Mesenchymal stem cell (in vitro differentiated cells and primary cell): ENCODE measurements at regions not wholly inside any gene's neighbourhood (a gene's known extent, or its start where the extent isn't known, plus 50 kb on each side); places are given as distances from the start of the nearest gene placed in this dataset.

Experiments used
- DNase-seq: peaks from one replicate; pipeline ENCODE4 v3.0.0-alpha.2; 2013
- H2AFZ ChIP-seq: one replicate; pipeline ENCODE4 v1.6.1; 2013; ENCODE audit warnings: low read depth, mild to moderate bottlenecking, control low read depth, inconsistent platforms, low read length, moderate library complexity
- H2AK5ac ChIP-seq: 2 replicates; pipeline ENCODE4 v1.6.1; 2013; ENCODE audit warnings: low read length, moderate library complexity, mild to moderate bottlenecking, inconsistent platforms; ENCODE audit not compliant: severe bottlenecking
- H2BK120ac ChIP-seq: one replicate; pipeline ENCODE4 v1.6.1; 2013; ENCODE audit warnings: low read depth, mild to moderate bottlenecking, inconsistent platforms, low read length, moderate library complexity
- H2BK12ac ChIP-seq, 2 experiments: one replicate each; pipeline ENCODE4 v1.6.1; 2013; ENCODE audit warnings: inconsistent platforms in 2 of 2, low read length in 2 of 2, mild to moderate bottlenecking in 2 of 2, moderate library complexity in 2 of 2, control low read depth in 1 of 2
- H2BK15ac ChIP-seq: one replicate; pipeline ENCODE4 v1.6.1; 2013; ENCODE audit warnings: mild to moderate bottlenecking, low read depth, inconsistent platforms; ENCODE audit not compliant: poor library complexity, severe bottlenecking
- H2BK5ac ChIP-seq: 2 replicates; pipeline ENCODE4 v1.6.1; 2013; ENCODE audit warnings: low read depth, mild to moderate bottlenecking, low read length, control low read depth, inconsistent platforms; ENCODE audit not compliant: poor library complexity, severe bottlenecking
- H3K14ac ChIP-seq, 2 experiments: one replicate each; pipeline ENCODE4 v1.6.1; 2013; ENCODE audit warnings: inconsistent platforms in 2 of 2, low read length in 2 of 2, control low read depth in 1 of 2, mild to moderate bottlenecking in 1 of 2, moderate library complexity in 1 of 2
- H3K18ac ChIP-seq, 2 experiments: one replicate each; pipeline ENCODE4 v1.6.1; 2013; ENCODE audit warnings: inconsistent platforms in 2 of 2, low read length in 2 of 2, control low read depth in 1 of 2, low read depth in 1 of 2, mild to moderate bottlenecking in 1 of 2
- H3K23ac ChIP-seq, 2 experiments: one replicate each; pipeline ENCODE4 v1.6.1; 2013; ENCODE audit warnings: inconsistent platforms in 2 of 2, low read length in 2 of 2, mild to moderate bottlenecking in 2 of 2, moderate library complexity in 2 of 2, control low read depth in 1 of 2
- H3K27ac ChIP-seq: 2 replicates; pipeline ENCODE4 v1.5.1; 2013; ENCODE audit warnings: mild to moderate bottlenecking, moderate library complexity, low read length, control low read depth, inconsistent platforms; ENCODE audit not compliant: poor library complexity, severe bottlenecking
- H3K27me3 ChIP-seq, 2 experiments: 2 replicates each; pipeline versions ENCODE4 v1.6.1 to v1.7.0; 2013; ENCODE audit warnings: low read length in 2 of 2, mild to moderate bottlenecking in 2 of 2, moderate library complexity in 2 of 2, control low read depth in 1 of 2, inconsistent platforms in 1 of 2; ENCODE audit not compliant: control insufficient read depth in 1 of 2, insufficient read depth in 1 of 2
- H3K36me3 ChIP-seq, 2 experiments: 2 replicates each; pipeline versions ENCODE4 v1.6.1 to v1.7.0; 2013; ENCODE audit warnings: low read length in 2 of 2, control low read depth in 1 of 2, inconsistent platforms in 1 of 2, low read depth in 1 of 2, mild to moderate bottlenecking in 1 of 2; ENCODE audit not compliant: insufficient read depth in 2 of 2, control insufficient read depth in 1 of 2
- H3K4ac ChIP-seq, 2 experiments: one replicate each; pipeline ENCODE4 v1.6.1; 2013; ENCODE audit warnings: inconsistent platforms in 2 of 2, low read length in 2 of 2, mild to moderate bottlenecking in 2 of 2, moderate library complexity in 2 of 2, control low read depth in 1 of 2, low read depth in 1 of 2
- H3K4me1 ChIP-seq: 2 replicates; pipeline ENCODE4 v1.6.1; 2013; ENCODE audit warnings: low read depth, low read length, control low read depth; ENCODE audit not compliant: control insufficient read depth, insufficient read depth
- H3K4me2 ChIP-seq: 2 replicates; pipeline ENCODE4 v1.6.1; 2013; ENCODE audit warnings: low read length, mild to moderate bottlenecking, inconsistent platforms; ENCODE audit not compliant: poor library complexity, severe bottlenecking
- H3K4me3 ChIP-seq, 2 experiments: 2 replicates each; pipeline versions ENCODE4 v1.5.1 to v1.7.0; 2013; ENCODE audit warnings: low read length in 2 of 2, mild to moderate bottlenecking in 2 of 2, control low read depth in 1 of 2, low read depth in 1 of 2; ENCODE audit not compliant: insufficient read depth in 1 of 2
- H3K79me1 ChIP-seq: replicated peaks from 2 replicates; pipeline ENCODE4 v1.6.1; 2013; ENCODE audit warnings: mild to moderate bottlenecking, control low read depth, low read length, inconsistent platforms; ENCODE audit not compliant: poor library complexity, severe bottlenecking
- H3K9ac ChIP-seq: 2 replicates; pipeline ENCODE4 v1.7.0; 2013; ENCODE audit warnings: mild to moderate bottlenecking, low read length, moderate library complexity
- H3K9me3 ChIP-seq: 2 replicates; pipeline ENCODE4 v1.7.0; 2013; ENCODE audit warnings: mild to moderate bottlenecking, low read length; ENCODE audit not compliant: control insufficient read depth
- H4K8ac ChIP-seq: one replicate; pipeline ENCODE4 v1.6.1; 2013; ENCODE audit warnings: inconsistent platforms, mild to moderate bottlenecking, low read length, moderate library complexity
- H4K91ac ChIP-seq: one replicate; pipeline ENCODE4 v1.6.1; 2013; ENCODE audit warnings: mild to moderate bottlenecking, low read length, inconsistent platforms
- WGBS: methylation state at CpG from one replicate; pipeline ENCODE4 v1.1.7; 2013; ENCODE audit warnings: mixed read lengths; 5-methylcytosine and 5-hydroxymethylcytosine counted together

DNA sequence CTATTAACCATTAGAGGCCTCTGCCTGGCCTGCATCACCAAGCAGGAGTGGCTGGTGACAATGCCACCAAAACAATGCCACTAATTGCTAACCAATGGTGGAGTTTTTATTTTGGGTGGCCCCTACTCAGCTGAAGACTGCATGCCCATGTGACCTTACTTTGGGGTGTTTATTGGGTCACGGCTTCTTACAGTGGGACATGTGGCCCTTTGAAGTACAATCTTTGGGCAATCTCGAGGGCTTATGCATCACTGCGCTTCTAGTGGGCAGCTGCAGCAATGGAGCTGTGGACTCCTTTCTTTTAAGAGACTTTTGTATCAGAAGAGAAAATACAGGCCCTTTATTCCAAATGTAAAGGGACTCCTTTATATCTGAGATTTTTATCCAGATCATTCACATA is 85.7 kb downstream of the IGLL5 start:
- Histone ChIP-seq H3K79me1 (no peaks in the 10 kb centered on the region), H2BK15ac (no peak overlapping the region), H3K27me3 (peaks cover 0 to 19% of the 10 kb centered on the region in 2 experiments), H3K27ac (no peak overlapping the region), H4K91ac (no peak overlapping the region), H3K4me1 (no peaks in the 10 kb centered on the region), H3K36me3 (no peaks in the 10 kb centered on the region), H3K14ac (no peak overlapping the region), H3K4me3 (no peak overlapping the region), H3K23ac (no peak overlapping the region), H3K9ac (no peak overlapping the region), H2AFZ (no peak overlapping the region), H3K9me3 (peaks cover under 1% of the 10 kb centered on the region), H2BK12ac (no peak overlapping the region), H4K8ac (no peak overlapping the region), H3K18ac (no peak overlapping the region), H3K4me2 (no peak overlapping the region), H2BK5ac (no peak overlapping the region), H2AK5ac (no peak overlapping the region), H3K4ac (no peak overlapping the region), H2BK120ac (no peak overlapping the region)
- DNase-seq, result no peak
- WGBS, result 60% methylated on average over 3 of the region's 3 CpGs

DNA sequence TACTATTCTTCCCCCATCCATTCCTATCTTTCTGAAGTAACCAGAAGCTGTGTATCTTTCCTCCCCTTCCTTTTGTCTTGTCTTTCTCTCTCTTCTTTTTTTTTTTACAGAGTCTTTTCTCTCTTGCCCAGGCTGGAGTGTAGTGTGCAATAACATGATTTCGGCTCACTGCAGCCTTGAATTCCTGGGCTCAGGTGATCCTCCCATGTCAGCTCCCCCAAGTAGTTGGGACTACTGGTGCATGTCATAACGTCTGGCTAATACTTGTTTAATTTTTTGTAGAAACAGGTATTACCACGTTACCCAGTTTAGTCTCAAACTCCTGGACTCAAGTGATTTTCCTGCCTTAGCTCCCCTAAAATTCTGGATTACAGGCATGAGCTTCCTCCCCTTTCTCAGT is 86.5 kb downstream of the IGLL5 start:
- Histone ChIP-seq H3K27me3 (peaks cover 0 to 19% of the 10 kb centered on the region in 2 experiments), H4K91ac (no peak overlapping the region), H3K4me1 (no peaks in the 10 kb centered on the region), H2BK15ac (no peak overlapping the region), H2AK5ac (no peak overlapping the region), H3K4ac (no peak overlapping the region), H3K23ac (no peak overlapping the region), H3K79me1 (no peaks in the 10 kb centered on the region), H3K9me3 (peaks cover 9% of the 10 kb centered on the region), H2BK12ac (no peak overlapping the region), H3K9ac (no peak overlapping the region), H3K4me2 (no peak overlapping the region), H3K27ac (no peak overlapping the region), H4K8ac (no peak overlapping the region), H3K18ac (no peak overlapping the region), H3K4me3 (no peak overlapping the region), H2AFZ (no peak overlapping the region), H2BK5ac (no peak overlapping the region), H3K36me3 (no peaks in the 10 kb centered on the region), H3K14ac (no peak overlapping the region), H2BK120ac (no peak overlapping the region)
- no peak for DNase-seq
- 45% methylated on average over 3 of the region's 3 CpGs for WGBS

DNA sequence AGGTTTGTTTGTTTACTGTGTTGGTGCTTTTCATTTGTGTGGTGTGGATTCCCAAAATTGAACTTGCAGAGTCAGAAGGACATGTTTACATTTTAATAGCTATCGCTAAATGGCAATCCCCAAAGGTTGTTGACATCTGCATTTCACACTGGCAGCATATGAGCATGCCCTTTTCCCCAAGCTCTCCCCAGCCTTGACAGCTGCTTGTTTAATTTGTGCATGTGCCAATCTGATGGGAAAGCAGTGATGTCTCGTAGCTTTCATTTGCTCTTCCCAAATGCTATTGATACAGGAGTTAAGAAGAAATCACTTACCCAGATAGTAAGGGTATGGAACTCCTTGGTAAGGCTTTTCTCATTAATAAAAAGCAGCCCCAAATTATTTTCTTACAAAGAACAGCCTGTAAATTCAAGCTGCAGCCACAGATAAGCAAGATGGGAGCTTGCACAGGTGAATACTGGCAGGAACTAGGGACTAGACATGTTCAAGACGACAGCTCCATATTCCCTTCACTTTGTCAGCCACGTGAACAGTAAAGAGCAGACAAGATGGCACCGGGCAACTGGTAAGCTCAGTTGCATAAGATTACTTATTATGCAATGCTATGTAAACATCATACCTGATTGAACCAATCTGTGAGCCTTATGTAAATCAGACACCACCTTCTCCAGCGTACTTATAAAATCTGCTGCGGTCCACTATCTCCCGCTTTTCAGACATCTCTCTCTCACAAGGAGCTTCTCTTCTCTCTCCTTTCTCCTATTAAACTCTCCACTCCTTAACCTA is 87.4 kb downstream of the IGLL5 start:
- H3K9ac ChIP-seq, result no peak overlapping the region
- H3K9me3 ChIP-seq, result peaks cover 16% of the 10 kb centered on the region
- no peak overlapping the region for H2AK5ac ChIP-seq
- no peak overlapping the region for H3K4ac ChIP-seq
- H3K79me1 ChIP-seq, result no peaks in the 10 kb centered on the region
- H3K23ac ChIP-seq, result no peak overlapping the region
- no peak overlapping the region for H3K4me3 ChIP-seq
- no peak overlapping the region for H4K91ac ChIP-seq
- no peak for DNase-seq
- no peak overlapping the region for H2BK120ac ChIP-seq
- H3K4me2 ChIP-seq, result no peak overlapping the region
- no peak overlapping the region for H3K14ac ChIP-seq
- no peak overlapping the region for H2BK15ac ChIP-seq
- 71% methylated on average over 7 of the region's 8 CpGs for WGBS
- H3K18ac ChIP-seq, result no peak overlapping the region
- no peaks in the 10 kb centered on the region for H3K4me1 ChIP-seq
- H2AFZ ChIP-seq, result no peak overlapping the region
- H3K27me3 ChIP-seq, result peaks cover 0 to 19% of the 10 kb centered on the region in 2 experiments
- H4K8ac ChIP-seq, result no peak overlapping the region
- no peaks in the 10 kb centered on the region for H3K36me3 ChIP-seq
- no peak overlapping the region for H2BK12ac ChIP-seq
- no peak overlapping the region for H3K27ac ChIP-seq
- no peak overlapping the region for H2BK5ac ChIP-seq

DNA sequence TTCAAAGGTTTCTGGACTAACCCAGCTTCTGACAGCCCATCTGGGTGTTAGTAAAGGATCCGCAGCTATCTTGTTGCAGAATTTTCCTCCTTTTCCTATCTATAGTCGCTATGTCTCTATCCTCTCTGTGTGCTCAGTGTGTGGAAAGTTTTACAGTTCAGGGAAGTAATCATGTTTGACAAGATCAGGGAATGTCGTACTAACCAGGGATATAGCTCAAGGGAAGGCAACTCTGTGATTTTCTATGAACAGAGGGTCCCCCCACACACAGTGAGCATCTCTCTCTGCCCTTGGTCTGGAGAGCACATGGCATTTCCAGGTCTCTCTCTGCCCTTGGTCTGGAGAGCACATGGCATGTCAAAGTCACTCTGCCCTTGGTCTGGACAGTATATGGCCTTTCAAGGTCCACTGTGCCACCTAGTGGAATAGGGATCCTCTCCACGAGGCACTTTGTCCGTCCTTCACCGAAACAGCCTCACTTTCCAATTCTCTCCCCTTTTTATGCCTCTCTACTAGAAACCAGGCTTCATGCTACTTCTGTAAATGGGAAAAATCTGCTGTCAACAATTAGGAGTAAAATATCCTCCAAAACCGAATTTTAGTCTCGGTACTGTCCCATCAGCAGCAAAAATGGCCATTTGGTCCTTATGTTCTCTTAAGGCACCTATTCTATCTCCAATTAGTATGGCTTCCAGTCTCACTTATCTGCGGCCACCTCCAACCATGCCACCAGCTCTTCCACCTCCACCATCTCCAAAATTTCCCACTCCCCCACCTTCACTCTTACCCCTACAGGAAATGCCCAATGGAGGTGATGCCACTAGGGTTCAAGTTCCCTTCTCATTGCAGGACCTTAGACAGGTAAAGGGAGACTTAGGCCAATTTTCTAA is 88.7 kb downstream of the IGLL5 start:
- no peak overlapping the region for H3K18ac ChIP-seq
- H2BK120ac ChIP-seq, result no peak overlapping the region
- no peaks in the 10 kb centered on the region for H3K36me3 ChIP-seq
- no peak for DNase-seq
- no peak overlapping the region for H2AK5ac ChIP-seq
- no peak overlapping the region for H2BK15ac ChIP-seq
- peaks cover 28% of the 10 kb centered on the region for H3K9me3 ChIP-seq
- H3K9ac ChIP-seq, result no peak overlapping the region
- 63% methylated on average over 8 of the region's 9 CpGs for WGBS
- no peak overlapping the region for H2BK5ac ChIP-seq
- H3K4ac ChIP-seq, result no peak overlapping the region
- H3K27ac ChIP-seq, result no peak overlapping the region
- no peak overlapping the region for H3K4me2 ChIP-seq
- no peak overlapping the region for H4K8ac ChIP-seq
- H2AFZ ChIP-seq, result no peak overlapping the region
- H3K14ac ChIP-seq, result no peak overlapping the region
- no peaks in the 10 kb centered on the region for H3K4me1 ChIP-seq
- no peak overlapping the region for H3K4me3 ChIP-seq
- H3K23ac ChIP-seq, result no peak overlapping the region
- H2BK12ac ChIP-seq, result no peak overlapping the region
- peaks cover 0 to 19% of the 10 kb centered on the region in 2 experiments for H3K27me3 ChIP-seq
- no peaks in the 10 kb centered on the region for H3K79me1 ChIP-seq
- H4K91ac ChIP-seq, result no peak overlapping the region
